ENCODE measurements at regions not wholly inside any gene's neighbourhood (a gene's known extent, or its start where the extent isn't known, plus 50 kb on each side); places are given as distances from the start of the nearest gene placed in this dataset.

DNA sequence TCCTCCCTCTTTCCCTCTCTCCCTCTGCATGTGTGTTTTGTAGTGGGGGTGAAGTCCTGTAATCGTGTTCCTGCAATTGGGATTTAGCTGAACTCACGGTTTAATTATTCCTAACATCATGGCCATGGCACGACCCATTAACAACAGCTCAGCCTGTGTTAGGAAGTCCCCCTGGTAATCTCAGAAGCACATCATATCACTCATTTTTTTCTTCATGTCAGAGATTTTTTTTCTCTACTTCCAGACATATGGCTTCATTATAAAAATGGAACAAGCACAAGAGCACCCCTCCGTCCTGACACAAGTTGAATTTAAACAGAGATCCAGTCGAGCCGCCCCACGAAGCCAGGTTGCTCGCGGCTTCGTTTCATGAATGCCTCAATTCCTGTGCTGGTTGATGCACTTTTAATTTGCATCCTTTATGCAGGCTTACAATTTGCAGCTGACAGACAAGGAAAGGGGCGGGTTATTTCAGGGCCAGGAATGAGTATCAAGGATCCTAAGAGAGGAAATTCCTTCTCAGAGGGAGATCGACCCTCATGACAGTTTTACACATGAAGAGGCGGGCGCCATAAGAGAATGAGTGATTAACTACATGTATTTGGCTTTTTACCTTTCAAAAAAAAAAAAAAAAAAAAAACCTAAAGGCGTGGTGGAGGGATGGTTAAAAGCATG lies 192.9 kb downstream of the MAF start:
- H3K4me3 ChIP-seq (replicated peaks; ENCODE audit: low read depth, low read length): no peak overlapping the region
- TF ChIP-seq, protein P1, sequence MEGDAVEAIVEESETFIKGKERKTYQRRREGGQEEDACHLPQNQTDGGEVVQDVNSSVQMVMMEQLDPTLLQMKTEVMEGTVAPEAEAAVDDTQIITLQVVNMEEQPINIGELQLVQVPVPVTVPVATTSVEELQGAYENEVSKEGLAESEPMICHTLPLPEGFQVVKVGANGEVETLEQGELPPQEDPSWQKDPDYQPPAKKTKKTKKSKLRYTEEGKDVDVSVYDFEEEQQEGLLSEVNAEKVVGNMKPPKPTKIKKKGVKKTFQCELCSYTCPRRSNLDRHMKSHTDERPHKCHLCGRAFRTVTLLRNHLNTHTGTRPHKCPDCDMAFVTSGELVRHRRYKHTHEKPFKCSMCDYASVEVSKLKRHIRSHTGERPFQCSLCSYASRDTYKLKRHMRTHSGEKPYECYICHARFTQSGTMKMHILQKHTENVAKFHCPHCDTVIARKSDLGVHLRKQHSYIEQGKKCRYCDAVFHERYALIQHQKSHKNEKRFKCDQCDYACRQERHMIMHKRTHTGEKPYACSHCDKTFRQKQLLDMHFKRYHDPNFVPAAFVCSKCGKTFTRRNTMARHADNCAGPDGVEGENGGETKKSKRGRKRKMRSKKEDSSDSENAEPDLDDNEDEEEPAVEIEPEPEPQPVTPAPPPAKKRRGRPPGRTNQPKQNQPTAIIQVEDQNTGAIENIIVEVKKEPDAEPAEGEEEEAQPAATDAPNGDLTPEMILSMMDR (IDR thresholded peaks at IDR 0.05; ENCODE audit: low read length, missing control alignments): no peak
- DNase-seq (ENCODE audit: low read depth): no peak

DNA sequence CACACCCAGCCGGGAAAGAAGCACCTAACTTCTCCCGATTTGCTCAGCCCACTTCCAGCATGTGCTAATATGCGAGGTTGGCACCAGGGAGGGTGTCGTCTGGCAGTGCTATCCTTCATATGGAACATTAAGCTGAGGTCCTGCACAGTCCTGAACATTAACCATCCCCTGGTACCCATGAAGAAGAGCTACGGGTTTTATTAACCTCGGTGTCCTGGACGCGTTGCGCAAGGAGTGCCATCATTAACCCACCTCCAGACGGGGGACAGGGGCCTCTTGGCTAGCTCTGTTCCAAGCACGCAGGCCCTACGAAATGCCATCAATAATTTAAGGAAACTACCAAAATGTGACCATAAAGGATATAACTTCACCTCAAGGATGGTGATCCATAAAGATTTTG lies 193.5 kb downstream of the MAF start:
- H3K4me3 ChIP-seq (replicated peaks; ENCODE audit: low read depth, low read length): no peak overlapping the region
- DNase-seq (ENCODE audit: low read depth): no peak
- TF ChIP-seq, protein P1 (IDR thresholded peaks at IDR 0.05; ENCODE audit: low read length, missing control alignments): no peak

DNA sequence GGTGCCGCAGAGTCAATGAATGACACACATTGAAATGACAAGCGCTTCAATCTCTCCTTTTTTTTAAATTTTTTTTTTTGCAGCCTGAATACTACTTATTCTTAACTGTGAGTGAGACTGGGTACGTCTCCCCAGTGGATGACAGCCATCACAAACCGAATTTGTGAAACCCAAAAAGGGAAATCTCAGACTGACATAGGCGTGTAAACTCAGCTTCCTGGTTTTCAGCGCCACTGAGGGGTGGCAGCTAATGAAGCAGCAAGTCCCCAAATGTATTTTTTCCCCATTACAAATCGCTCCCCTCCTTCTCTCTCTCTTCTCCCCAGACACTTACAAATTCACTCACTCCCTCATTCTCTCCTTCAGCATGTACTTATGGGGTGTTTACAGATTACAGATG lies 196.0 kb downstream of the MAF start:
- no peak overlapping the region for H3K4me3 ChIP-seq (replicated peaks; ENCODE audit: low read depth, low read length)
- DNase-seq (ENCODE audit: low read depth): no peak
- TF ChIP-seq, protein P1 (IDR thresholded peaks at IDR 0.05; ENCODE audit: low read length, missing control alignments): no peak

DNA sequence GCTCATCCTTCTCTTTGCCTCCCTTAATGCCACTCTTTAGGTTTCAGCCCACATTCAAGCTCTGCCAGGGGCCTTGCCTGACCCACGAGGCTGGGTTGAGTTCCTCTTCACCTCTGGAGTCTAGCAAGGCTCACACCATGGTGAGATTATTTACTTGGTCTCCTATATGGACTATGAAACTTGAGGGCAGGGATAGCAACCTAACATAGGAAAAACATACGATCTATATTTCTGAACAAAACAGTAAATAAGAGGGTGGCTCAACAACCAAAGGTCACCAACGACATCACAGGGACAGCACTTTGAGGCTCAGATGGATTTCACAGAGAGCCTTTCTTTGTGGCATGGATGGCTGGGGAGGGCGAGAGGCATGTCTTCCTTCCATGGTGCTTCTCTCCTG lies 197.0 kb downstream of the MAF start:
- TF ChIP-seq, protein P1 (IDR thresholded peaks at IDR 0.05; ENCODE audit: low read length, missing control alignments): no peak
- DNase-seq (ENCODE audit: low read depth): no peak
- H3K4me3 ChIP-seq (replicated peaks; ENCODE audit: low read depth, low read length): no peak overlapping the region

DNA sequence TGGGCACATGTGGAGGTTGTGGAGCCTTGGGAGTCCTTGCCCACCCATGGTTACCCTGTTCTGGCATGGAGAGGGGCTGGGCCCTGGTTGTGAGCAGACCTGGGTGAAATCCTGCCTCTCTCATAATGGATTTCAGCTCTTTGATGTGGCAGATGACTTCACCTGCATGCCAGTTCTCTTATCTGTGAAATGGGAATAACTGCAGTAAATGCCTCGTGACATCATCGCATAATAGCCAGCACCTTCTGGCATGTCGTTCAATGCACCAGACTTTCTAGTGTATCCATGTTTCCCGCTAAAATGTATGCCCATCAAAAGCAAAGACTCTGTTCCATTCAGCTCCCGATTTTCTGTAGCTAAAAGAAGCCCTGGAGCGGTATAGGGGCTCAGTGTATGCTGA lies 197.6 kb downstream of the MAF start:
- DNase-seq (ENCODE audit: low read depth): no peak
- TF ChIP-seq, protein P1 (IDR thresholded peaks at IDR 0.05; ENCODE audit: low read length, missing control alignments): no peak
- no peak overlapping the region for H3K4me3 ChIP-seq (replicated peaks; ENCODE audit: low read depth, low read length)

DNA sequence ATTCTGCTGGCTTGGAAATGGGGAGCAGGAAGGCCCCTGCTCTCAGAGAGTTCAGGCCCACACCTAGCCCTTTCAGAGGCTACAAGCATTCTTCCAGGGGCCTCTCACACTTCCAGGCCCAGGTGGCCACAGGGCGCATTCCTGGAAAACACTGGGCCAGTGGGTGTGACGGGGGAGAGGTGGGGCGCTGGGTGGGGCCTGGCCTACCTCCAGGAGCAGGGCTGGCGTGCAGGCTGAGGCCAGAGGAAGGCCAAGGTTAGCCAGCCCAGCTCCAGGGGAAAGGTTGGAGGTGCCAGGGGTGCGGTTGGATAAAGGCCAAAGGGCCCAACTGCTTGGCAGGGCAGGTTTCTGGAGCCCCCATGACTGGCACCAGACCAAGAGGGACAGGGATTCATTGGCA lies 198.2 kb downstream of the MAF start:
- H3K4me3 ChIP-seq (replicated peaks; ENCODE audit: low read depth, low read length): no peak overlapping the region
- TF ChIP-seq, protein P1 (IDR thresholded peaks at IDR 0.05; ENCODE audit: low read length, missing control alignments): no peak
- DNase-seq (ENCODE audit: low read depth): no peak

DNA sequence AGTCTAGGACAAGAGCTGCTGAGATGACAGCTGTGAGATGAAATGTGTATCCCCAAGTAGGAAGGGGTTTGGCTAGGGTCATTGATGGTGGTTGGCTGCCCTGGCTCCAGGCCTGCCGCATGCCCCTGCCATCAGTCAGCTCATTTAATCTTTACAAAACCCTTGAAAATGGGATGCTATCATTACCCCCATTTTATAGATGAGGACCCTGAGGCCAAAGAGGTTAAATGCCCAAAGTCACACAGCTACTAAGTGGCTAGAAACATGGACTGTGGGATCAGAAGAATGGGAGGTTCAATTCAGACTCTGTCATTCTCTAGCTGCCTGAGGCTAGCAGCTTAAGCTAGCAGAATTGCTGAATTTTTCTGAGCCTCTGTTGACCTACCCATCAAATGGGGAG lies 198.8 kb downstream of the MAF start:
- TF ChIP-seq, protein P1 (IDR thresholded peaks at IDR 0.05; ENCODE audit: low read length, missing control alignments): no peak
- H3K4me3 ChIP-seq (replicated peaks; ENCODE audit: low read depth, low read length): no peak overlapping the region
- no peak for DNase-seq (ENCODE audit: low read depth)

Measured in fibroblast of pulmonary artery (primary cell).